GM21529 (cell line): ENCODE measurements at regions not wholly inside any gene's neighbourhood (a gene's known extent, or its start where the extent isn't known, plus 50 kb on each side); places are given as distances from the start of the nearest gene placed in this dataset.

Experiments
- ATAC-seq: cut with Tn5 transposase; IDR thresholded peaks from one replicate; pipeline ENCODE4 v1.9.1; 2021; ENCODE audit not compliant: unreplicated experiment

DNA sequence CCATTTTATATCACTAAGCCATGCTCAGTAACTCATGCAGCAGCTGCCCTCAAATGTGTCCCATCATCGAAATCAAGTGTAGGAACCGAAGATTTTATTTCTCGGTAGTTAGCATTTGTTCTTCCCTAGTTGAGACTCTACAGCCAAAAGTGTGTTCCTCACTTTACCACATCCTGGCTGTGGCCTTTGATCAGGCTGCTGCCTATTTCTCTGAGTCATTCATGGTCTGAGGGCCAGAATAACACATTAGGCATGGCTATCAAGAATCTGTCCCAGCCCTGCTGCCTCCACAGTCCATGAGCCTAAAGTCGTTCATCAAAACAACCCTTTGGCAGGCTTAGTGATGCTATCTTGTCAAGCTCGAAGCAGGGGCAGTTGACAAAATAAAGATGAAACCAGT, 300.1 kb downstream of the TDRD15 start:
- no peak for ATAC-seq

DNA sequence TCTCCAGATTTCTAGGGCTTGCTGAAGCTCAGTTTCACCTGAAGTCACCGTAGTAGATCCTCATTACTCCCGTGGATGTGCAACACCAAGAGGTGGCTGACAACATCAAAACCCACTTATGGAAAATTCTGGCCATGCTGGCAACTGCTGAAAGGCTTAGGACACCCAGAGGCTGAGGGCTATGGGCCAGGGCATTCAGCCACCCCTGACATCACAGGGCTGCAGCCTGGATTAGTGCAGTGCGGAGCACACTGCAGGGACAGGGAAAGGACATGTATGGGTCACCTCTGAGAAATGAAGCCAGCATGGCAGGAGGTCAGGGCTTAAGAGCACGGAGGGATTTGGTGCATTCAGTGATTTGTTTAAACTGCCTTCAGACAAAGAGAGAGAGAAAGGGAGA, 300.6 kb downstream of the TDRD15 start:
- no peak for ATAC-seq

GRCh38 chr2:21427606-21428005, 303.8 kb downstream of the TDRD15 start:
- ATAC-seq, result no peak

DNA sequence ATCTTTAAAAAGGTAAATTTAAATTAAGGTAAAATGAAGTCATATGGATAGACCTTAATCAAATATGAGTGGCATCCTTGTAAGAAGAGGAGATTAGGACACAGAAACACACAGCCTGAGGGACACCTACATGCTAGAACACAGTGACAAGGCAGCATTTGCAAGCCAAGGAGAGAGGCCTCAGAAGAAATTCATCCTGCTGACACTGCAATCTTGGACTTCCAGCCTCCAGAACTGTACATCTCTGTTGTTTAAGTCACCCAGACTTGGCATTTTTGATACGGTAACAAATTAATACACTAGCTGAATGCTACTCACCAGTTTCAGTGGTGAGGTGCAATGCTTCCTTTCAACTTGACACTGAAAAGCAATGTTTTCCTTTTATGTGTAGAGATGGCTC, 305.0 kb downstream of the TDRD15 start:
- no peak for ATAC-seq

DNA sequence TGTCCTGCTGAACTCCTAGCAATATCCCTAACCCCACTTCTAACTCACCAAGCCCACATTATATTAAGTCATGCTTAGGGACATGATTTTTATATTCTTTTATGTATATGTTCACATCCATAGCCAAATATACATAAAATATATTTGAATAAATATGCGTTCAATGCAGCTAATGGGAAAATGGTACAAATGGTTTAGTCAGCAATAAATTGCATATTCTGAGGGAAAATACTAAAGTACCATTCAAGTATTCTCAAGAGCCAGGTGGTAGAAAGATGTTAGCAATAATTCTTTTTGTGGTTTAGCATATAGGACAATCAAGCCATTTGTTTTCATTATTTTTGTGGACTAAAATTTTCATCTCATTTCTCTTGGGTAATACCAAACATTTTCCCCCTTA, 306.0 kb downstream of the TDRD15 start:
- ATAC-seq, result no peak

- ATAC-seq, result no peak
These were observed 307.3 kb downstream of the TDRD15 start for GRCh38 chr2:21431078-21431477.

DNA sequence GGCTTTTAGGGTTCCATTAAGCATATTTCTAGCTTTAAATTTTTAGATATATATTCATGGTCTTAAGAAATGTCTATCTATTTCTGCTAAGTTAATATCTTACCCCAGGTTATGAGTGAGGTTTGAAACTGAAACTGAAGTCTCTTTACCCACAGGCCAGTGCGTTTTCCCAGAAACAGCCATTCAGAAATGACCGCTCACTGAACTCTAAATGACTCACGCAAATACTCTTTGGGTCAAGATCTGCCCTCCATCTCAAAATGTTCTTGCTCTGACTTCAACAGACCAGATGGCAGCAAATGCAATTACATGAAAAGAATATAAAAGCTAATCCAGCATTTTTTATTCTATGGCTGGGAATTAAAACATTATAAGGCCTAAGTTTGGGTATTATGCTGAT, 315.2 kb downstream of the TDRD15 start:
- no peak for ATAC-seq

DNA sequence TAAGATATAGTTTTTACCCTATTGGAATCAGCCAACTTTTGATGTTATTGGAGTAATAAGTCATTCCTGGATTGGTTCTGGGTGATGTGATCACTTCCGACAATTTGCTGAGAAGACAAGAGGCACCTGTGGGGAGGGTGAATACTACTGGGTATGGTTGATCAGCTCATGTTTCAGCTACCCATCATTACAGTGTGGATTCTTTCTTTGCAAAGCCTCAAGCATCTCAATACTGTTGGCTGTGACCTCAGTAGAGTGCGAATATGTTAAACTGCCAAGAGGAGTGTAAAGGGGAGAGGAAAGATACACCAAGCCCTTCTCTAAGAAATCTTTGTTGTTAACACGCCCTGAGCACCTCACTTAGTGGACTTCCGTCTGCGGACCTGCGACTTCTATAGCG, 317.7 kb downstream of the TDRD15 start:
- ATAC-seq, result no peak

- ATAC-seq, result no peak
These were observed 319.8 kb downstream of the TDRD15 start for GRCh38 chr2:21443494-21444105.

DNA sequence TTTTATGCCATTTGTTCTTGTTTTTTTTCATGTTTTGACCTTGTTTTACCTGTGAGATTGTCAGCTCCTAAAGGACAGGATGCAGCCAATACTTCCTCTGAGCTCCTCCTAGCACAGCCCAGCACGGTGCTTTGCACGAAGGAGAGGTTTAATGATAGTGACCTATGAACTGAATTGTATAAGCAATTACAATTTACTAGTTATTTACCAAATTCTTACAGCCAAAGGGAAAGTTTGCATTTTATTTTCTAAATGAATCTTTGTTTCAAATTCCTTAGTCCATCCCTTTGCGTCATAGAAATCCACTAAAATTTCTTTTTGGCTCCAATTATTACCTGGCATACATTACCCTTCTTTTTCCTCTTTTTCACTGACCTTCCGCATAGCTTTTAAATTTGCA, 326.1 kb downstream of the TDRD15 start:
- no peak for ATAC-seq

DNA sequence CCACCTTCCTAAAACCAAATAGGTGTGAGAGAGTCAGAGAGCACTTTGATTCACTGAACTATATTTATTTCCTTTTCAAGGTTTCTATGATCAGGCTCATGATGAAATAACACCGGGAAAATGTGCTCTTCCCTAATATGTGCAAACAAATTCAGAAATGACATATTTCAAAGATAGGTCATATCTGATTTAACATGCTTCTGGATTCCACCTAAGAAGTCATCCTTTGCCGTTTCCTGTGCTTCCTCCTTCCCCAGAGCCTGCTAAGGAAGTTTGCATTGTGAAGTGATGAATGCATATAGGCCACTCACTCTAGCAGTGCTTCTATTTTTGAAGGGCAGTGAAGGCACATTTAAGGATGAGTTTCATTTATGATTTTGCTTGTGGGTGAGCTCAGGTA, 327.6 kb downstream of the TDRD15 start:
- no peak for ATAC-seq

- ATAC-seq, result no peak
These were observed 328.5 kb downstream of the TDRD15 start for GRCh38 chr2:21452263-21452662.

GRCh38 chr2:21452678-21453077, 328.9 kb downstream of the TDRD15 start:
- no peak for ATAC-seq

DNA sequence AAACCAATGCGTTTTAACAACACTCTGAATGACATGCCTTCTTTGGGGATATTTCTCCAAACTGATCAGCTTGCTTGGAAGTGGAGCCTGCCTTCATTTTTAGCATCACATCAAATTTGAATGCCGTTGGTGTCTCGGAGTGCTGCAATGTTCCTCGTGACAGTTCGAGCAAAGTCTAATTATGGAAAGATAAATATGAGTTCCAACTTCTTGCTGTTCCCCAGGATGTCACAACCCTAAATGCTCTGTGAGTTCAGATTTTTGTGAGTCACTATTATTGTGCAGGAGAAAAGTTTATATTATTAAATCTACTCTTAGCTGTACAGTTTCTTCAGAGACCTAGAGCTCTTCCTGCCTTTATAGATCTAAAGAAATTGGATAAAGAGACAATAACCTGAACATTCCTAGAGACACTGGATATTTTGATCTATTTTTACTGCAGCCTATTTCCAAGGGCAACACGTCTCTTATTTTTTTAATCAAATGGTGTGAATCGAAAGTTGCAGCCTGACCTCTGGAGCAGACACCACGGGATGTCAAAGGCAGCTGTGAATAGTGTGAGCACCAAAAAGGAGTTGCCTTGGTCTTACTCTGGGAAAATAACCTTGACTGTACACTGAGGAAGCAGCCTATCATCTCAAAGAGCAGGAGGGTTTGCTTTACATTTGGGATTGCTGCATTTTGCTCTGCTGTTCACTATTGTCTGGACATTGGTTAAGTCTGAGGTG, 330.1 kb downstream of the TDRD15 start:
- no peak for ATAC-seq

- ATAC-seq, result no peak
These were observed 331.1 kb downstream of the TDRD15 start for GRCh38 chr2:21454839-21455238.

DNA sequence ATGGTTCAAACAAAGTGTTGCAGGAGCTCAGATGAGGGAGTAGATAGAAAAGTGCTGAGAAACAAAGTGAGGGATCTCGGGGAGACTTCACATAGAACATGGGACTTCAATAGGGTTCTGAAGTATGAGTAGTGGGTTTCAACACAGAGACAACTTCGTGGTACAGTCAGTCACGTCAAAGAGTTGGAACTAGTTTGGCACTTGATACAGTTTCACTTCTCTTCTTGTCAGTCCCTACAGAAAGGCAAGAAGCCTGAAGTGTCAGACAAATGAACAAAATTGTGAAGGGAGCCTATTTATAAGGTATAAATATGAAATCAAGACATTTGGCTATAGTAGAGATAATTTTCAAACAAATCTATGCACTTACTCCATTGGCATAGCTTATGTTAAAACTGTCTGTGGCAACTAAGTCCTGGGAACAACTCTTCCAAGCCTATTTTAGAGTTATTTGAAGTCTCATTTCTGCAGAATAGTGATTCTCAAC, 338.0 kb downstream of the TDRD15 start:
- no peak for ATAC-seq

- no peak for ATAC-seq
These were observed 342.7 kb downstream of the TDRD15 start for GRCh38 chr2:21466341-21466927.

DNA sequence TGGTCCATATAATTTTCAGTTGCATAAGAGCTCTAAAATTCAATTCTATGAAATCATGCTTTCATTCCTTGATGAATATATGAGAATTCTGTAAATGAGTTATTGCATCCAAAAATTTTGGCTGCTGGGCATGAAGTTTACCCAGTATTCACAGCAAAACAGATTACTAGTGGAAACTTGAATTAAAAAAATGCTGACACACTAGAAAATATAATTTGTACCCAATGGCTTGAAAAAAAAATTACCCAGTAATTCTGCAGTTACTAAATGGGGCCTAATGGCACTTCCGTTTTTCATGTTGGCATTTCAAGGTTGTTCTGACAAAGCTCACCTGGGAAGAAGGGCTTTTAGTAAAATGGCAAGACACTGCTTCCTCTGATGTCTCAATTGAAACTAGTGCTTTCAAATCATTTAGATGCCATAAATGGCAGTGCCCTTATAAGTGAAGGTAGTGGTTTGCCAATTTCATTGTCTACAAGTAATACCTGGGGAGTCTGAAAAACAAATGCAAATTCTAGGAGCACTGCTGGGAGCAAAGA, 343.6 kb downstream of the TDRD15 start:
- no peak for ATAC-seq

- no peak for ATAC-seq
These were observed 344.1 kb downstream of the TDRD15 start for GRCh38 chr2:21467910-21468309.

DNA sequence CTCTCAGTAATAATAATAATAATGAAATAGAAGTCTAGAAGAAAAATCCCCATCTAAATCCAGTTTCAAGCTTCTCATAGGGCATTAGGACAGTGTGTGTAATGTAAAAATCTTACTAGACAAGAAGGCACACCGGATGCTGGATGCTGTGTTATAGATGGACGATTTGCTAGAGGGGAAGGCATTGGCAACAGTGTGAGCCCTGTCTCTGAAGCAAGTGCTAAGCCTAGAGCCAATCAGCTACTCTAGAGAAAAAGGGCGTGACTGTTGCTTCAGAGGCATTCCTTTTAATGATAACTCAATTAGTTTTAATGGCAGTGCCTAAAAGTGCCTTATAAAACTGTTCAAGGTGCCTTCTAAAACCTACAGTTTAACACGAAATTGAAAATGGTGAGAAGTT, 344.9 kb downstream of the TDRD15 start:
- no peak for ATAC-seq

- no peak for ATAC-seq
These were observed 345.4 kb downstream of the TDRD15 start for GRCh38 chr2:21469158-21469557.

GRCh38 chr2:21469564-21469963, 345.8 kb downstream of the TDRD15 start:
- no peak for ATAC-seq
